ENCODE measurements at regions not wholly inside any gene's neighbourhood (a gene's known extent, or its start where the extent isn't known, plus 50 kb on each side); places are given as distances from the start of the nearest gene placed in this dataset.

DNA sequence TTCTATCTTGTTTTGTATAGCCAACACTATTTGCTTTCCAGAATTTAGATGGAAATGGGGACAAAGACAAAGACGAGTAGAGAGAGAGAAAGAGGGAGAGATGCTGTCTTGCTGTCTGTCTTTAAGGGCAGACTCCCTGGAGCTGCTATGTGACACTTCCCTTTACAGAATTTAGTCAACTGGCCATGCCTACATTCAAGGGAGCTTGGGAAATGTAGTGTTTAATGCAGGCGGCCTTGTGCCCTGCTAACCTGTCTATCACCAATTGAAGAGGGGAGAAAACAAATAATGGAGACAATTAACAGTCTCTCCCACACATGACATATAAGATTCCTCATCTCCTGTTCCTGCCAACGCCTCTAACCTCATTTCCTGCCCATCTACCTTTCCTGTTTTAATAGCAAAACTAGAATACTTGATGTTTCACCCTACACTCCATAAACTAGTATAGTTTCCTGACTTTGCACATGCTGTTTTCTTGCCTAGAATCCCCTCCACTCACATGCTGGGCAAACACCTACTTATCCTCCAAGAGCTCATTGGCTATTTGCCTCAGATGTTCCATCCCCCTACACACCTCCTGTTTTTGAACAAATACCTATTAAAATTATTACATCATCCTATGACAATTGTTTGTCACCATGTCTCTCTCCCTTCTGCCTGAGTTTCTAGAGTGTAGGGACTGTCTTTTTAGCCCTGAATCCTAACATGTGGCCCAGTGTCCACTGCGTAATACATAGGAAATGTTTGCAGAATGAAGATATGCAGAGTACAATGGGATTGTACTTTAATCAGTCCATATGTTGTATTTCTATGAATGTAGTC is 117.2 kb downstream of the SLC25A24 start:
- H3K36me3 Mint-ChIP-seq = no peaks in the 10 kb centered on the region
- no peaks in the 10 kb centered on the region for H3K79me2 ChIP-seq (ENCODE audit: low read depth)
- peak; percentile 15 for DNase-seq (ENCODE audit: low spot score)
- TF ChIP-seq, protein P1, sequence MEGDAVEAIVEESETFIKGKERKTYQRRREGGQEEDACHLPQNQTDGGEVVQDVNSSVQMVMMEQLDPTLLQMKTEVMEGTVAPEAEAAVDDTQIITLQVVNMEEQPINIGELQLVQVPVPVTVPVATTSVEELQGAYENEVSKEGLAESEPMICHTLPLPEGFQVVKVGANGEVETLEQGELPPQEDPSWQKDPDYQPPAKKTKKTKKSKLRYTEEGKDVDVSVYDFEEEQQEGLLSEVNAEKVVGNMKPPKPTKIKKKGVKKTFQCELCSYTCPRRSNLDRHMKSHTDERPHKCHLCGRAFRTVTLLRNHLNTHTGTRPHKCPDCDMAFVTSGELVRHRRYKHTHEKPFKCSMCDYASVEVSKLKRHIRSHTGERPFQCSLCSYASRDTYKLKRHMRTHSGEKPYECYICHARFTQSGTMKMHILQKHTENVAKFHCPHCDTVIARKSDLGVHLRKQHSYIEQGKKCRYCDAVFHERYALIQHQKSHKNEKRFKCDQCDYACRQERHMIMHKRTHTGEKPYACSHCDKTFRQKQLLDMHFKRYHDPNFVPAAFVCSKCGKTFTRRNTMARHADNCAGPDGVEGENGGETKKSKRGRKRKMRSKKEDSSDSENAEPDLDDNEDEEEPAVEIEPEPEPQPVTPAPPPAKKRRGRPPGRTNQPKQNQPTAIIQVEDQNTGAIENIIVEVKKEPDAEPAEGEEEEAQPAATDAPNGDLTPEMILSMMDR (IDR thresholded peaks at IDR 0.05) = no peak
- TF ChIP-seq EZH2phosphoT487 (IDR thresholded peaks at IDR 0.05) (no peak), EZH2 (IDR thresholded peaks at IDR 0.05) (no peak)
- H3K27me3 ChIP-seq = no peaks in the 10 kb centered on the region
- peaks cover 15% of the 10 kb centered on the region for H3K4me1 ChIP-seq
- H3K9ac ChIP-seq = no peak overlapping the region
- H4K20me1 ChIP-seq (ENCODE audit: low read depth) = no peaks in the 10 kb centered on the region
- no peaks in the 10 kb centered on the region for H3K9me3 Mint-ChIP-seq
- peaks cover 12% of the 10 kb centered on the region for H3K4me1 Mint-ChIP-seq
- no peaks in the 10 kb centered on the region for H3F3A ChIP-seq (ENCODE audit: low read depth)
- no peaks in the 10 kb centered on the region for H3K36me3 ChIP-seq
- H3K4me2 ChIP-seq = no peak overlapping the region
- peak overlapping the region; percentile 31 for H3K27ac Mint-ChIP-seq
- no peaks in the 10 kb centered on the region for H3K9me3 ChIP-seq (ENCODE audit: low read depth)
- H3K4me3 ChIP-seq = no peak overlapping the region
- peak overlapping the region; percentile 89 for H2AFZ ChIP-seq (replicated peaks)
- peaks cover 6% of the 10 kb centered on the region for H3K27me3 Mint-ChIP-seq (ENCODE audit: insufficient read depth, low read depth)
- no peak overlapping the region for H3K4me3 Mint-ChIP-seq
- H3K27ac ChIP-seq = no peak overlapping the region

DNA sequence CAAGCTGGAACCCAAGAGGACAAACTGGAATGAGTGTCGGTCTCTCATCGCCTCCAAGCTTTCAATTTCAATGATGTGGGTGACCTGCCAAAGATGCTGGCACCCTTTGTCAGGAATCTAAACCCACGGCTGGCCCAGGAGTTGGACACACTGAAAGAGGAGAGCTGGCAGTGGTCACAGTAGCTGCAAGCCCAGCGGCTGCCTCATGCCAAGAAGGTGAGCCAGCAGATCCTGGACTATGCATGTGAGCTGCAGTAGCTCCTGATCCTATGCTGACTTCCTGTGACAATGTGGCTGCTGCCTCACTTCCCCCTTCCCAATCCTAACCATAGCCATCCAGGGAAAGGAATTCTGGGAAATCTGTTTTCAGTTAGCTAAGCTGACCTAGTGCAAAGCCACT is 117.0 kb upstream of the VAV3 start:
- Mint-ChIP-seq H3K36me3 (no peaks in the 10 kb centered on the region), H3K27me3 (ENCODE audit: insufficient read depth, low read depth) (peaks cover 6% of the 10 kb centered on the region), H3K27ac (no peak overlapping the region), H3K9me3 (no peaks in the 10 kb centered on the region), H3K4me3 (no peak overlapping the region), H3K4me1 (peaks cover 12% of the 10 kb centered on the region)
- no peak overlapping the region for H3K4me2 ChIP-seq
- DNase-seq (ENCODE audit: low spot score) = no peak
- no peaks in the 10 kb centered on the region for H4K20me1 ChIP-seq (ENCODE audit: low read depth)
- no peaks in the 10 kb centered on the region for H3K36me3 ChIP-seq
- TF ChIP-seq, protein P1 (IDR thresholded peaks at IDR 0.05) = no peak
- TF ChIP-seq EZH2 (IDR thresholded peaks at IDR 0.05) (no peak), EZH2phosphoT487 (IDR thresholded peaks at IDR 0.05) (no peak)
- H3K27ac ChIP-seq = no peak overlapping the region
- peak overlapping the region; percentile 89 for H2AFZ ChIP-seq (replicated peaks)
- no peaks in the 10 kb centered on the region for H3F3A ChIP-seq (ENCODE audit: low read depth)
- peaks cover 15% of the 10 kb centered on the region for H3K4me1 ChIP-seq
- no peak overlapping the region for H3K4me3 ChIP-seq
- no peaks in the 10 kb centered on the region for H3K79me2 ChIP-seq (ENCODE audit: low read depth)
- H3K9ac ChIP-seq = no peak overlapping the region
- H3K9me3 ChIP-seq (ENCODE audit: low read depth) = no peaks in the 10 kb centered on the region
- H3K27me3 ChIP-seq = no peaks in the 10 kb centered on the region

DNA sequence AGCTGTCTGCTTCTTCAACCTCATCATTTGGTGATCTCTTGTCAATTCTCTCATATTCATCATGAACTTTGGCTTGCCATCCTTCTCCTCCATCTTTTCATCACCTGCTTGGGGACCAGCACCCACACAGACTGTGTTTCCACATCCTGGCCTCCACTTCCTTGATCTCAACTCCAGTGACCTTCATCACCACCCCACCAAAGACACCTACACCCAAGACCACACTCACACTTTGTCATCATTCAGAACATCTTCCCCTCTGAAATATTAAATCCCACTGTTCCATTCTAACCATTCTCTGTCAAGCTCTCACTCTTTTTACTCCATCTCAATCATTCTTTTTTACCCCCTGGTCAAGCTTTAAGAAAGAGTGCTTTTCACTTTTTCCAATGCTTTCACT is 115.5 kb upstream of the VAV3 start:
- no peak overlapping the region for H3K27ac Mint-ChIP-seq
- DNase-seq (ENCODE audit: low spot score) = no peak
- Histone ChIP-seq H3K79me2 (ENCODE audit: low read depth) (no peaks in the 10 kb centered on the region), H3K4me2 (no peak overlapping the region), H3K36me3 (no peaks in the 10 kb centered on the region), H3K27ac (no peak overlapping the region), H3K27me3 (no peaks in the 10 kb centered on the region), H2AFZ (replicated peaks) (no peak overlapping the region), H3K4me3 (no peak overlapping the region), H4K20me1 (ENCODE audit: low read depth) (no peaks in the 10 kb centered on the region), H3F3A (ENCODE audit: low read depth) (no peaks in the 10 kb centered on the region), H3K9ac (no peak overlapping the region), H3K9me3 (ENCODE audit: low read depth) (no peaks in the 10 kb centered on the region), H3K4me1 (peaks cover 15% of the 10 kb centered on the region)
- TF ChIP-seq, protein P1 (IDR thresholded peaks at IDR 0.05) = no peak
- H3K4me3 Mint-ChIP-seq = no peak overlapping the region
- H3K36me3 Mint-ChIP-seq = no peaks in the 10 kb centered on the region
- H3K27me3 Mint-ChIP-seq (ENCODE audit: insufficient read depth, low read depth) = peaks cover 8% of the 10 kb centered on the region
- H3K4me1 Mint-ChIP-seq = peaks cover 12% of the 10 kb centered on the region
- H3K9me3 Mint-ChIP-seq = no peaks in the 10 kb centered on the region

Data from neural progenitor cell (in vitro differentiated cells).